Lung (tissue), 11 donors: ENCODE measurements at regions not wholly inside any gene's neighbourhood (a gene's known extent, or its start where the extent isn't known, plus 50 kb on each side); places are given as distances from the start of the nearest gene placed in this dataset.

Experiments used
- ATAC-seq: fragments of 200-7000 bp; cut with Tn5 transposase; one replicate; pipeline ENCODE4 v1.9.1; 2020; ENCODE audit warnings: moderate number of reproducible peaks; ENCODE audit not compliant: insufficient read depth, low FRiP score
- DNase-seq, 3 donors: peaks; one replicate each; pipeline ENCODE4 v3.0.0-alpha.2; 2013 to 2017
- H3K27ac ChIP-seq, 2 donors: one replicate each; pipeline ENCODE4 v1.5.1; 2013; ENCODE audit warnings: mild to moderate bottlenecking in 2 of 2, moderate library complexity in 2 of 2, control low read depth in 1 of 2, inconsistent platforms in 1 of 2, low read depth in 1 of 2, low read length in 1 of 2
- H3K27me3 ChIP-seq, 3 donors: one replicate each; pipeline ENCODE4 v1.5.1; 2013; ENCODE audit warnings: low read length in 2 of 3; ENCODE audit not compliant: control insufficient read depth in 3 of 3, insufficient read depth in 3 of 3
- H3K36me3 ChIP-seq, 4 donors: one replicate each; pipeline ENCODE4 v1.5.1; 2013; ENCODE audit warnings: low read length in 4 of 4, mild to moderate bottlenecking in 1 of 4, moderate library complexity in 1 of 4; ENCODE audit not compliant: control insufficient read depth in 4 of 4, insufficient read depth in 4 of 4
- H3K4me1 ChIP-seq, 5 donors: one replicate each; pipeline ENCODE4 v1.5.1; 2013; ENCODE audit warnings: low read length in 5 of 5, mild to moderate bottlenecking in 2 of 5, moderate library complexity in 1 of 5; ENCODE audit not compliant: control insufficient read depth in 5 of 5, insufficient read depth in 5 of 5
- H3K4me3 ChIP-seq: one replicate; pipeline ENCODE4 v1.5.1; 2013; ENCODE audit warnings: mild to moderate bottlenecking, control low read depth, moderate library complexity
- H3K9ac ChIP-seq, 2 donors: one replicate each; pipeline ENCODE4 v1.5.1; 2013; ENCODE audit warnings: low read length in 2 of 2, control low read depth in 1 of 2; ENCODE audit not compliant: insufficient read depth in 1 of 2
- H3K9me3 ChIP-seq, 4 donors: one replicate each; pipeline ENCODE4 v1.5.1; 2013; ENCODE audit warnings: low read length in 3 of 4, mild to moderate bottlenecking in 1 of 4, moderate library complexity in 1 of 4; ENCODE audit not compliant: control insufficient read depth in 4 of 4, insufficient read depth in 3 of 4
- CTCF ChIP-seq: IDR thresholded peaks from 2 replicates; pipeline ENCODE4 v1.5.1; 2012; ENCODE audit warnings: mild to moderate bottlenecking; ENCODE audit errors: control extremely low read depth, extremely low read depth
- WGBS, 2 donors: extraction: QIAGEN DNeasy Blood & Tissue Kit; methylation state at CpG; one replicate each; pipeline ENCODE4 v1.1.7; 2013; 5-methylcytosine and 5-hydroxymethylcytosine counted together
- donor health status: control.
- donor health status: control.
- donor health status: Bipolar disorder and iron deficiency.
- donor health status: healthy.
- donor health status: DM: yes; HTN: yes; CAD: no.

GRCh38 chr18:5620289-5620688, 76.5 kb upstream of the EPB41L3 start:
- Histone ChIP-seq H3K36me3 (no peaks in the 10 kb centered on the region), H3K4me1 (peaks cover 0 to 5% (median 2%) of the 10 kb centered on the region in 5 donors), H3K9ac (no peak overlapping the region), H3K27ac (no peak overlapping the region), H3K9me3 (no peaks in the 10 kb centered on the region), H3K4me3 (no peak overlapping the region), H3K27me3 (peaks cover 0 to 11% (median 5%) of the 10 kb centered on the region in 3 donors)
- 52 to 68% methylated on average over 3 of the region's 3 CpGs for WGBS, 2 donors
- no peak for DNase-seq
- ATAC-seq: peak; percentile 19
- TF ChIP-seq CTCF: no peak

DNA sequence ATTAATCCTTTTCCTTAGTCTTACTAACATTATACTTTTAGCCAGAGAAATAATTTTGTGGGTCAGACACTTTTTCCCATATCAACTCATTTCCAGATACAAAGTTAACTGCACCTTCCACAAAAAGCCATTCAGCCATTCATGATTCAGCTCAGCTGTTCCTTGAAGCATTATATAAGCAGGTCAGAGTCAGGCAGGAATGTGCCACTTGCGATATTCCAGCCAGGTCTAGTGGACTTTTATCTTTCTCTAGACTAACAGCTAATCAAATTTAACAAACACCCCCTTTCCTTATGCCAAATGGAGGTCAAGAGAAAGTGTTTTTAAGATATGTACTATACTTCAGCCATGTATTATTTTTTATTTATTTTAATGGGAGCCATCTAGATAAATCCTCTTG, 75.6 kb upstream of the EPB41L3 start:
- no peak for TF ChIP-seq CTCF

DNA sequence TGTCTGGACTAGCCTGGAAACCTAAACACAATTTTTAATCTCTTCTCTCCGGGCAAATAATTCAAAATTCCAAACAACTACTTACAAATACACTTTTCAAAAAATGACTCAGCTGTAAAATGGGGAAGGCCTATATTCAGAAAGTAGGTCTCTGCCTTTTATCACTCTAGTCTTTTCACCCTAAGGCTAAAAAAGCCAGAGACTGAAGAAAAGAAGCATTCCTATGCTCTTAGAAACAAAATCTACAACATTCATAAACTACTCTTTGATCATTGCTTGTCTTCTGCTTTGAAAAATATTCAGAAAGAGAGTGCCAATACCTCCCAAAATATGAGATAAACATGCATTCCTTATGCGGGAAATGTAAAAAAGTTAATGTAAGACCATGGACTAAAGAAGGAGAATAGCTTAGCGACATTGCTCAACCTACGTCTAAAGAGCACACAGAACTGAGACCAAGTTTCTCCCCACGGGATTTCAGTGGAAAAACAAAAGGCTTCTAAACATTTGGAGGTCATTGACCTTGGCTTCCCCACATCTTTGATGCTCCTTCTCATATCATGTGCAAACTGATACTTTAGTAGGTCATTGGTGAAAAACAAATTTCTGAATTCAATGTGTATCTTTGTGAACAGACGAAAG, 74.4 kb upstream of the EPB41L3 start:
- ATAC-seq (no peak), DNase-seq (no peak)
- no peak for TF ChIP-seq CTCF
- Histone ChIP-seq H3K9me3 (no peaks in the 10 kb centered on the region), H3K27ac (no peak overlapping the region), H3K9ac (no peak overlapping the region), H3K4me3 (no peak overlapping the region), H3K36me3 (no peaks in the 10 kb centered on the region), H3K27me3 (peaks cover 0 to 5% (median 3%) of the 10 kb centered on the region in 3 donors), H3K4me1 (peaks cover 0 to 5% (median 0%) of the 10 kb centered on the region in 5 donors)
- 69 to 81% methylated on average over 6 of the region's 6 CpGs for WGBS, 2 donors

More for the DNA sequence above, 75.6 kb upstream of the EPB41L3 start:
- H3K4me3 ChIP-seq: no peak overlapping the region
- DNase-seq (peak in 2 of 3 donors; percentile 48 to 53), ATAC-seq (no peak)
- H3K36me3 ChIP-seq: no peaks in the 10 kb centered on the region
- H3K9ac ChIP-seq: no peak overlapping the region
- 42 to 60% methylated on average over 1 of the region's 1 CpG for WGBS, 2 donors
- peaks cover 0 to 5% (median 3%) of the 10 kb centered on the region in 3 donors for H3K27me3 ChIP-seq
- no peak overlapping the region for H3K27ac ChIP-seq
- no peaks in the 10 kb centered on the region for H3K9me3 ChIP-seq
- peaks cover 0 to 5% (median 0%) of the 10 kb centered on the region in 5 donors for H3K4me1 ChIP-seq

GRCh38 chr18:5611221-5611620, 67.4 kb upstream of the EPB41L3 start:
- ATAC-seq (no peak), DNase-seq (no peak)
- Histone ChIP-seq H3K27ac (no peak overlapping the region), H3K27me3 (no peaks in the 10 kb centered on the region), H3K9me3 (no peaks in the 10 kb centered on the region), H3K4me1 (no peaks in the 10 kb centered on the region), H3K4me3 (no peak overlapping the region), H3K9ac (no peak overlapping the region), H3K36me3 (no peaks in the 10 kb centered on the region)
- 80 to 87% methylated on average over 4 of the region's 4 CpGs for WGBS, 2 donors
- no peak for TF ChIP-seq CTCF
